Neural cell (in vitro differentiated cells): ENCODE measurements at regions not wholly inside any gene's neighbourhood (a gene's known extent, or its start where the extent isn't known, plus 50 kb on each side); places are given as distances from the start of the nearest gene placed in this dataset.

Source experiments
- CTCF ChIP-seq: fragments of 450-650 bp; IDR thresholded peaks from 2 replicates; pipeline ENCODE4 v1.5.1; 2014; ENCODE audit warnings: antibody characterized with exemption, mild to moderate bottlenecking, moderate library complexity; ENCODE audit not compliant: poor library complexity, severe bottlenecking
- EP300 ChIP-seq: fragments of 450-650 bp; conservative IDR thresholded peaks from 2 replicates; pipeline ENCODE4 v1.6.1; 2014; ENCODE audit warnings: antibody characterized with exemption, mild to moderate bottlenecking, moderate library complexity; ENCODE audit not compliant: poor library complexity, severe bottlenecking
- RAD21 ChIP-seq: fragments of 450-650 bp; conservative IDR thresholded peaks from 2 replicates; pipeline ENCODE4 v1.6.1; 2014; ENCODE audit warnings: antibody characterized with exemption, mild to moderate bottlenecking, moderate library complexity

- TF ChIP-seq CTCF (no peak), EP300 (no peak), RAD21 (no peak)
These were observed 274.4 kb downstream of the HTR7 start for GRCh38 chr10:90583416-90583815.
